Chondrocyte (in vitro differentiated cells): ENCODE measurements at regions not wholly inside any gene's neighbourhood (a gene's known extent, or its start where the extent isn't known, plus 50 kb on each side); places are given as distances from the start of the nearest gene placed in this dataset.
A peak's percentile ranks its signal among the peaks of the same experiment; 100 is the strongest.

ENCODE experiments used
- DNase-seq: peaks from one replicate; pipeline ENCODE4 v3.0.0; 2021; ENCODE audit warnings: mixed read lengths, low spot score
- H3K27ac Mint-ChIP-seq: one replicate; pipeline ENCODE4 v1.8.0; 2021; ENCODE audit warnings: mild to moderate bottlenecking, moderate library complexity, mixed read lengths; ENCODE audit not compliant: unreplicated experiment
- H3K27me3 Mint-ChIP-seq: 2 replicates; pipeline ENCODE4 v1.8.0; 2021; ENCODE audit warnings: low read depth, mixed read lengths
- H3K36me3 Mint-ChIP-seq: 2 replicates; pipeline ENCODE4 v1.8.0; 2021; ENCODE audit warnings: low read depth, mixed read lengths
- H3K4me1 Mint-ChIP-seq: 2 replicates; pipeline ENCODE4 v1.8.0; 2021; ENCODE audit warnings: low read depth, mild to moderate bottlenecking, mixed read lengths
- H3K4me3 Mint-ChIP-seq: one replicate; pipeline ENCODE4 v1.8.0; 2021; ENCODE audit warnings: mild to moderate bottlenecking, moderate library complexity, mixed read lengths; ENCODE audit not compliant: unreplicated experiment
- H3K9me3 Mint-ChIP-seq: 2 replicates; pipeline ENCODE4 v1.8.0; 2021; ENCODE audit warnings: low read depth, mixed read lengths
- CTCF ChIP-seq: fragments of 200-600 bp; sonication (generic); IDR thresholded peaks from 2 replicates; pipeline ENCODE4 v1.5.0; 2021; ENCODE audit warnings: antibody characterized with exemption, mild to moderate bottlenecking, moderate library complexity

- Mint-ChIP-seq H3K4me3 (no peak overlapping the region), H3K36me3 (peaks cover 5% of the 10 kb centered on the region), H3K9me3 (peaks cover 27% of the 10 kb centered on the region), H3K27me3 (no peaks in the 10 kb centered on the region), H3K4me1 (no peaks in the 10 kb centered on the region), H3K27ac (no peak overlapping the region)
- no peak for DNase-seq
- TF ChIP-seq CTCF = peak; percentile 66
These were observed 355.4 kb downstream of the MAN2A1 start for GRCh38 chr5:110045158-110045557.

- no peaks in the 10 kb centered on the region for H3K27me3 Mint-ChIP-seq
- peaks cover 2% of the 10 kb centered on the region for H3K36me3 Mint-ChIP-seq
- H3K9me3 Mint-ChIP-seq = peaks cover 11% of the 10 kb centered on the region
- no peak for TF ChIP-seq CTCF
- no peak overlapping the region for H3K4me3 Mint-ChIP-seq
- no peak overlapping the region for H3K27ac Mint-ChIP-seq
- H3K4me1 Mint-ChIP-seq = no peaks in the 10 kb centered on the region
- no peak for DNase-seq
These were observed 358.8 kb downstream of the MAN2A1 start for GRCh38 chr5:110048491-110048890.

GRCh38 chr5:110049816-110050215 lies 360.1 kb downstream of the MAN2A1 start:
- Mint-ChIP-seq H3K36me3 (no peaks in the 10 kb centered on the region), H3K27me3 (no peaks in the 10 kb centered on the region), H3K9me3 (no peaks in the 10 kb centered on the region), H3K4me3 (no peak overlapping the region), H3K27ac (no peak overlapping the region), H3K4me1 (peaks cover 12% of the 10 kb centered on the region)
- DNase-seq = no peak
- no peak for TF ChIP-seq CTCF

GRCh38 chr5:110050640-110051345 lies 361.1 kb downstream of the MAN2A1 start:
- no peak for DNase-seq
- H3K4me1 Mint-ChIP-seq = peaks cover 18% of the 10 kb centered on the region
- no peaks in the 10 kb centered on the region for H3K9me3 Mint-ChIP-seq
- TF ChIP-seq CTCF = no peak
- no peaks in the 10 kb centered on the region for H3K36me3 Mint-ChIP-seq
- H3K27me3 Mint-ChIP-seq = no peaks in the 10 kb centered on the region
- H3K4me3 Mint-ChIP-seq = no peak overlapping the region
- no peak overlapping the region for H3K27ac Mint-ChIP-seq

- H3K4me1 Mint-ChIP-seq = peaks cover 18% of the 10 kb centered on the region
- H3K27ac Mint-ChIP-seq = no peak overlapping the region
- no peak for TF ChIP-seq CTCF
These were observed 363.5 kb downstream of the MAN2A1 start for GRCh38 chr5:110053205-110053604.

More at GRCh38 chr5:110053205-110053604, 363.5 kb downstream of the MAN2A1 start:
- H3K27me3 Mint-ChIP-seq = no peaks in the 10 kb centered on the region
- no peaks in the 10 kb centered on the region for H3K9me3 Mint-ChIP-seq
- H3K36me3 Mint-ChIP-seq = no peaks in the 10 kb centered on the region
- no peak overlapping the region for H3K4me3 Mint-ChIP-seq
- DNase-seq = no peak
